Stimulated activated CD4-positive, alpha-beta T cell treated with anti-CD3 and anti-CD28 coated beads, Interleukin-15, amount 100 ng/mL, for 24 hours (primary cell): ENCODE measurements at regions not wholly inside any gene's neighbourhood (a gene's known extent, or its start where the extent isn't known, plus 50 kb on each side); places are given as distances from the start of the nearest gene placed in this dataset.

ENCODE experiments used
- DNase-seq: peaks from one replicate; pipeline ENCODE4 v3.0.0-alpha.2; 2020

DNA sequence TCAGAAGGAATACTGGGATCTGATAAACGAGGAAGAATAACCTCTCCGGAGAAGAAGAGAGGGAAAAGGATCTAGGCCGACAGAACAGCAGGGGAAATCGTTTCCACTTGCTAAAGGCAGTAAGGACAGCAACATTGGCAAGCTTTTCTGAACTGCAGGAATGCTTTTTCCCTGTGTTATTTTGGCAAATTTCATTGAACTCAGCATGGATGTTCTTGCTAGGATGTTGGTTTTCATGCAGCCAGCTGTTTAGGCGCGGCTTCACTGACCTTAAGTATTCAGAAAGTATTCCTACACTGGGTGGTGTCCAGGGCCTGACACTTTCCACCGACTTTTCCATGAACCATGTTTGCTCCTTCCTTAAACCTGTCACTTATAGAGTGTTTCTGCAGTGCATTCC lies 489.7 kb downstream of the CNTN3 start:
- no peak for DNase-seq

DNA sequence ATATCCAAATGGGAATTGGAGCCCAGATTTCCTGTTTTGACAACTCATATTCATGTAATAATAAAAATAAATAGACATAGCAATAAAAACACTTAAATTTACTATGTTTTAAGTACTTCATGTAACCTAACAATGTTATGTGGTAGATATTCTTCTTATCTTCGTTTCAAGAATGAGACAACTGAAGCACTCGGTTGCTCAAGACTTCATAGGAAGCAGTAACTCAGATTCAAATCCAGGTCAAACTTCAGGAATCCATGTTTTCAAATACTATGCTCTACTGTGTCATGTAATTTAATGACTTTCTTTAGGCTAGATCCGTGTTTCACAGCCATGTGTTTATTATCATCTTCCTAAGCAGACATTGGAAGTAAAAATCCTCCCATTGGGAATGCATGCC lies 492.2 kb downstream of the CNTN3 start:
- no peak for DNase-seq

DNA sequence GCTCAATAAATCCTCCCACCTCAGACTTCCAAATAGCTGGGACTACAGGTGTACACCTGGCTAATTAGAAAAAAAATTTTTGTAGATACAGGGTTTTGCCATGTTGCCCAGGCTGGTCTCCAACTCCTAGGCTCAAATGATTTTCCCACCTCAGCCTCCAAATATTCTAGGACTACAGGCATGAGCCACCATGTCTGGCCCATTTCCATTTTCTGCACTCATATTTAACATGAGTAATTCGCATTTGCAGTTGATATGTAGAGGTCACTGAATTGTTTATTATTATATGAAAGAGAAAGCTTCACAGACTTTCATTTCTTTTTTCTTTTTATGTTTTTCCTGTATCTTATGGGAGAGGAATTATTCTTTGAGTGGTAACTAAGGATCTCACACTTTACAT lies 492.7 kb downstream of the CNTN3 start:
- DNase-seq: no peak

DNA sequence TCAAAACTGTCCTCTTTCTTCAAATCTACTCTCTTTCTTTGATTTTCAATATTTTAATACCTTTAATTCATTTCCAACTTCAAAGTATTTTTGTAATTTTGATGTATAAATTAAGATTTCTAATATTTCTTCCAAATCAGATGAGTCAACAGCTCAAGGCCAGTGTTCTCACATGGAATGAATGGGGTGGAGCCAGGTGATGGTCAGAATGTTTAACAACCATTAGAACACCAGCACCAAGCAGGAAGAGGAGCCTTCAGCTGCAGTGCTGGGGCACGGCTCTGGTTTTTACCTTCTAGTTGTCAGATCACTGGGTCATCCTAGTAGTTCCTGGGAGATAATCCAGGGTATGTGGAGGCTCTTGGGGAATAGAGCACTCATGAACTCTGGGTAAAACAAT lies 494.5 kb upstream of the PDZRN3 start:
- DNase-seq: no peak

DNA sequence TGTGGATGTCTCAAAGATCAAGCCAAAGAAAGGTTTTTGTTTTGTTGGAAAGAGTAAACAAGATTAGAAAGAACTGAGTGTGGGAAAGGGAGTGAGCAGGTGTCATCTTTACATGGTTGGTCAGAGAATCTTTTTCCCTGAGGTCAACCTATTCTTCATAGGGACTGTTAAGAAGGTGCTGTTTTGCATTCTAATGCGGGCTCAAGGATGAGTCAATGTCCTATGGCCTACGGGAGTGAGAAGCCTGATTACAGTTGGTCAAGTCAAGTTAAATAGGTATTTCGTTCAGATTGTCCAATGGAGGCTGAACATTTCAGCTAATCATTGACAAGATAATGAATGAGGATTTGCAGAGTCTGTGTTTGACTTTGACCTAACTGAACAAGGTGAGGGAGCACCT lies 491.2 kb upstream of the PDZRN3 start:
- no peak for DNase-seq

DNA sequence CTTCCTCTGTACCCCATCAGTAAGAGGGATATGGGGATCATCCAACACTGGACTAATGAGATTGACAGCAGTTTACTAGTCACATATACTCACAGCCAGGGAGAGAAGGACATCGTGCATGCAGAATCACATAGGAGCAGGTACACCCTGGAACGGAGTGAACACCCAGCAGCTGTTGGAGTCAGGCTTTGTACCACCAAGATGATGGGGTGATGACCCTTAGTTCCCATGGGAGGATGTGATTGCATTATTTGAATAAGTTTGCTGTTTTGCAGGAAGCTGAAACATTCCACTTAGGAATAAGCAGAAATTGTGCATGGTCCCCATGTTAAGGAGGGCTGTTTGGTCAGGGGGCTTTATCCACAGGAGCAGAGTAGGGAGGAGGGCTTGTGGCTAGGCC lies 482.7 kb upstream of the PDZRN3 start:
- no peak for DNase-seq

DNA sequence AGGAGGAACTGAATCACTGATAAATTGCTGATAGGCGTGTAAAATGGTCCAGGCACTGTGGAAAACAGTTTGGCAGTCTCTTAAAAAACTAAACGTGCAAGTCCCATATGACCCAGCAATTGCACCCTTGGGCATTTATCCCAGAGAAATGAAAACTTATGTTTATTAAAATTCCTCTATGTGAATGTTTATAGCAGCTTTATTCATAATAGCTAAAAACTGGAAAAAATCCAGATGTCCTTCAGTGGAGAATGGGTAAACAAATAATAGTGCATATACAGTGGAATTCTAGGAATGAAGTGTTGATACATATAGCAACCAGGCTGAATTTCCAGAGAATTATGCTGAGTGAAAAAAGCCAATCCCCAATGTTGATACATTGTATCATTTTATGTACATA lies 482.2 kb upstream of the PDZRN3 start:
- no peak for DNase-seq

DNA sequence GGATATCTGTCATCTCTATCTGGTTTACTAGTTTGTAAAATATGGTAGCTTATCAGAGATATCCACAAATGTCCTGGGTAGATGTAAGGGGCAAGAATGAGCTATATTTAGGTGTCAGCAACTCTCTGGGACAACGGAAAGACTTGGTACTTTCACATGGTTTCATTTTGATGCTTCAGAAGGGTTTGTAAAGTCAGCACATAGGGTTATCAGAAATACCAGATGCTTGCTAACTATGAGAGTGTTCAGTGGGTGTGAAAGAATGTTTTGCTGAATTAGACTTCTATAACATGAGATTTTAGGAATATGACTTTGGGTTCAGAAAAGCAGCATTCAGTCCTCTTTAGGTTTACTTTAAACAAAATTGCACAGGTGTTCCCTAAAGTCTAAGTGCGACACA lies 466.5 kb upstream of the PDZRN3 start:
- no peak for DNase-seq

DNA sequence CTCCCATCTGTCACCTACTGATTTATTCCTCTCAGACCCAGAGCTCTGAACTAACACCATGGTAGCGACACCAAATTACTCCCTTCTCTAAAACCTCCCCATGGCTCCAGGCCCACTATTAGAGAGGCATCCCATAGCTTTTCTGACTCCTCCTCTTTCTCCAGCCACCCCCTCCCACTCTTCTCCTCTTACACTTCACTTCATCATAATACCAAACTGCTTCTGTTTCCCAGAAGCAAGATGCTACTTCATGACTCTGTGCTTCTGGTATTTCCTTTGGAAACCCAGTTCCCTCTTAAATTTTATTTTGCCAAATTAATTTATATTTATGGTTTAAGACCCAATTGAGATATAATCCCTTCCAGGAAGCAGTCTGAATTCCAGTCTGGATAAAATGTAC lies 465.1 kb upstream of the PDZRN3 start:
- DNase-seq: no peak

DNA sequence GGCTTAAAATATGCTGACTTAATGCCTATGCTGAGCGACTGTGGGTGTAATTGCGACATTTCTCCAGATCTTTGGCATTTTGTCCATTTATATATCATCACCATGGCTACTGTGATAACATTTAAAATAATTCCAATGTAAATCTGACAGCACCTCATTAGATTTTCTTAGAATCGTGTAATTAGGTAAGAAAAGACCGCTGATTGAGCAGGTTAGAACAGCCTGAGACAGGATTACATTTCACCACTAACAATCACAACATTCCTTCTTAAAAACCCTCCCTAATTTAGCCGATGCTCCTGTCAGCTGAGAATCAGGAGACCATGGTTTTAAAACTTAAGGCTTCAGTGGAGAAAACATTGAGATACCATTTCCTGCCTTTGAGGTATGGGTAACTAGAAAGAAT lies 455.3 kb upstream of the PDZRN3 start:
- DNase-seq: no peak

DNA sequence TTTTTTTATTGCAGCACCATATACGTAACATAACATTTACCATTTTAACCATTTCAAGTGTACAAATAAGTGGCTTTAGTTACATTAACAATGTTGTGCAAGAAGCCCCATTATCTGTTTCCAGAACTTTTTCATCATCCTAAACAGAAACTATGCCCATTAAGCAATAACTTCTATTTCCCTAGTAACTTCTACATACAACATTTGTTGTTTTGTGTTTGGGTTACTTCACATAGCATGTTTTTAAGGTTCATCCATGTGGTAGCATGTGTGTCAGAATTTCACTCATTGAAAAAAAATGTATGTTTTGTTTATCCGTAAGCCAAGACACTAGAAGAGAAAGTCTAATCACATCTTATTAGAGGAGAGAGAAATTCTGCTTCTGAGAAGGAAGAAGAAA lies 450.5 kb upstream of the PDZRN3 start:
- no peak for DNase-seq

DNA sequence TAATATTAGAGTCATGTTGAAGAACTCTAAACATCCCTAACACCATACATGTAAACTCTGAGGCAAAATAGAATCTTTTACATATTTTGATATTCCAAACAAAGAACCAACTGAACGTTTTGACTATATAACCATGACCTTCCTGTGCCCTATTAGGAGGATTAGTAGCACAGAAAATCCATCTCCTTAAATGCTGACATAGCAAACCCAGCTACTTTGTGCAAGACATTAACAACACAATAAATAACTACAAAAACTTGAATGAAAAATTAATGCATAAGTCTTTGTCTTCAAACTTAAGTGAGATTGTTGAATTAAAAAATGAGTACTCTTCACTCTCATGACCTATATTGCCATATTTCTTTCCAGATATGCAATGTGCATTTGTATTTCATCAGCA lies 450.0 kb upstream of the PDZRN3 start:
- no peak for DNase-seq

DNA sequence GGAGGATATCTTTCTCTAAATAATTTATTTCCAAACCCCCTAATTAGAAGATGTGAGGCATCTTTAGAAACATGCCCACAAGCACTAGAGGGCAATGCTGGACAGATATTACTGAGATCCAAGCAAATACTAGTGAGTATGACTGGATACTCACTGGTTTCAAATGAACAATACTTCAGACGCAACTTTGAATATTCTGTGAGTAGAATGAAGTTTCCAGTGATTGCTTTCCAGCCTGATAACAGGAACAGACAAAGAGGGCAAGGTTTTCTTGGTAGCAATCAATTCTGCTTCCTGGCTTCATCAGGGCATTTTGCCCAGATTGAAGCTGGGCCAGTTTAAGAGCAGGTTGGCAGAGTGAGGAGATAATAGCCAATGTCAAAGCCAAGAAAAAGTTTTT lies 442.6 kb upstream of the PDZRN3 start:
- no peak for DNase-seq

DNA sequence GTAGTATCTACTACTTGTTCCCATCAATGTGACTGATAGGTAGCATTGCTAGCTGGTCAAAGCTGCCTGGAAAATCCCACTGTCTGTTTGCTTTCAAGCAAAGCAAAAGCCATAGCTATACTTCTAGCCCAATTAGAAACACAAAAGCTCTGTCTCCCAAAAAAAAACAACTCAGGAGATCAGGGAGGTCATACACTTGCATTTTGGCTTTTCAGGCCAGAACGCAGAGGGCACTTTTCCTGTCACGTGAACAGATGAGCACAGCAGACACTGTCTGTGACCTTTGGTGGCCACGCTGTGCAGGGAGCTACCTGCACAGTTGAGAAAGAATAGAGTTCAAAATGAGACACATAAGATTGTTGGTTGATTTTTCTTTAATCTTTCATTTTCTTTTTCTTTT lies 441.7 kb upstream of the PDZRN3 start:
- DNase-seq: no peak

DNA sequence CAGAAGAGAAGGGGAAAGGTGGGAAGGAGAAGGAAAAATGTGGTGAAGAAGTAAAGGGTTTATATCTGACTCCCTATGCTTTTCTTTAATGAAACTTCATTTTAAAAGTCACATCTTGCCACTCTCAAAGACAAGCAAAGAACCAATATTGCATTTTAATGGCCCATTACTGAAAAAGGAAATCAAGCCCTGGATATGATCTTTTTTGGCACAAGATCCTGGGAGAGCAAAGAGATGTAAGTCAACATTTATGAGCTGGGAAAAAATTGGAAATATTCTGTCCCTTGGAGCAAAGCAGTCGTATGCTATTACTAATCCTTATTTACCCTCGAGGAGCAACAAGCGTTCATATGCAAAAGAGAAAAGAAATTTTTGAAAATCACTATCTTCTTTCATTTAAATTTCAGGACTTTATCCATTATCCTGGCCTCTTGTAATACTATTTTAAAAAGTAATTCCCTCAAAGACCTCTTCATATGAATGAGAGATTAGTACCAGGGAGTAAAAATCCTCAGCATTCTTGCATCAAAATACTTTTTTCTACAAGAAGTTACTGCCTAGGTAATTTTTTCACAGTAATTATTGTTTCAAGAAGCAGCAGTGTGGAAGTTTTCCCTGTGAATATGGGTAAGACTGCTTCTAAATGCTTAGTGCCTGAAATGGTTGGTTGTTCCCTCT lies 435.3 kb upstream of the PDZRN3 start:
- DNase-seq: no peak

DNA sequence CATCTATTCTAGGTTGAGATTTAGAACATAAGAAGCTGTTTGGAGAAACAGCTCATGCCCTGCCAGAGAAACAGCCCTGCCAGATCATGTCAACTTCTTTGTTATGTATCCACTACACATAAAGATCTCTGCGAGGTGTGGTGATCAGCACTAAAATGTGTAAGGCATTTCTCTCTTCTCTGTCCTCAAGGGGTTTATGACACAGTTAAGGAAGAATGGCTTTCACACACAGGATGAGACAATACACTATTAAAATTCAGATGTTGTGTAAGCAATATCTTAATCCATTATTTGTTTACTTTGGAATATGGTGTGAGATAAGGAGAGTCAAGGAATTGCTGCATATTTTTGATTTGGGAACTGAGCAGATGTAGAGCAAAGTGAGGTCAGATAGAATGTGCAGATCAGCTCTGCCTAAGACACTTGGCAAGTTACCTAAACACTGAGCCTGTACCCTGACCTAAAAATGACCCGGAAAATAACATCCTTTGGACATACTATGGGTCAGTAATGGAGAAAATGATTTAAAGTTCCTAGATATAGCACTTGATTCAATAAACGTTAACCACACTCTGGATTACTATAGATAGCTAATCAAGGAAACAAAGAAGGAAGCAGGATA lies 434.7 kb upstream of the PDZRN3 start:
- no peak for DNase-seq

DNA sequence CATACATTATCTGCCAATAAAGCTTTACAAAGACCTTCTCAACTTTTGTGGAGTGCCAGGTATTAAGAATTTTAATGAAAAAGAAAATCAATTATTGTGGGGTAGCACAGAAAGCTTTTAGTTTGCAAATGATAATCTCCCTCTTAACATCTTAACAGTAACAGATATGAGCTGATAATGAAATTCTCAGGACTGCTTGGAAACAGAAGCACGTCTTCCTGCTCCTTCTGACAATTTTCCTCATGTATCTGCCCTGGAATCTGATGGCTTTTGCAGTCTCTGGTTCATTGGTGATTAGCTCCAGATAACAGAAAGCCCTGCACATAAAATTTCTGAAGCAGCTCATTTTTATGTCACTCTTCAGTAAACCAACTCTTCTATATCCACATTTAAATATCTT lies 432.4 kb upstream of the PDZRN3 start:
- DNase-seq: no peak

DNA sequence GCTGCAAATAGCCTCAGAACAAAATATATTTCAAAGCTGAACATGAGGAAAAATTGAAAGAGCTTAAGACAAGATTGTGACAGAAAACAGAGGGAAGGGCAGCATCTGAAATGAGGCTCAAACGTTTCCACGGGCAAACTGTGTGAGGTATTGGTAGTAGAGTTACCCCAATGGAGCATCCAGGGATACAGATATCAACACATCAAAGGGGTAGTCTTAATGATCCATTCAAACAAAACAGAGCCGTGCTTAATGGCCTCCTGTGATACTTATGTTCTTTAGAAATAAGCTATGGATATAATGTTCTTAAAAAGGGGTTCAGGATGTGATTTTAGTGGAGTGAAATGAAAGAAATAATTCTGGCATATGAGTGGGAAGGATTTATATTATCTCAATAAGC lies 430.3 kb upstream of the PDZRN3 start:
- no peak for DNase-seq

DNA sequence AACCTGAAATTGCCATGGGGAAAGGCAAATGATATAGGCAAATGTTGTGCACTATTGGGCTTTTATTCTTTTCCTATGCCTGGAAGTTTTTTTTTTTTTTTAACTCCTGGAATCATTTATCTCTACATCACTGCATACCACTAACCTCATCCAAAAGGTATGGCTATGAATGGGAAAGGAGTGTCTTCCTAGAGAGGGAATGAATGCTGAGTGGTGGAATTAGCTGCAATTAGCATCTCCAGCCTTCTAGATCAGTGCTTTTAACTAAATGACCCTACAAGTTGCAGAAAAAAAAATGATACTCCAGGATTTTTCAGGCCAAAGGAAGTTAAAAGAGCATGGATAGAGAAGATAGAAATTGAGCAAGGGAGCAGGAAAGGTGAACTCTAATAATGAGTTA lies 429.8 kb upstream of the PDZRN3 start:
- DNase-seq: no peak

DNA sequence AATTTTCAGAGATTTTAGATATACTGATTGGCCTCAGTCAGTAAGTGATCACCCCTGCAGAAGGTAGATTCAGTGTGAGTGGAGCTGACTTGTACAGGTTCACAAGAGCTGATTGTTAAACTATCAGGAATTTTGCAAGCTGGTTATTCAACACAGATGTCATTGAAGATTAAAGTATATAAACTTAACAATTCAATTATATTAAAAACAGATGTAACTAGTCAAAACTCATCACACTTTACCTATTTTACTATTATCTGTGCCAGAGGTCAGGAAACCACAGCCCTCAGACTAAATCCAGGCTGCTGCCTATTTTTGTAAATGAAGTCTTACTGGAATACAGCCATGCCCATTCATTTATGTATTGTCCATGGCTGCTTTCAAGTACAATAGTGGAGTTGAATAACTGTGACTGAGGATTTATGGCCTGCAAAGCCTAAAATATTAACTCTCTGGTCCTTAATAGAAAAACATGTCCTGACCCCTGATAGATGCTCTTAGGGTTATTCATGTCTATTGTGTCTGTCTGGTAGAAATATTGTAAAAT lies 429.3 kb upstream of the PDZRN3 start:
- no peak for DNase-seq

DNA sequence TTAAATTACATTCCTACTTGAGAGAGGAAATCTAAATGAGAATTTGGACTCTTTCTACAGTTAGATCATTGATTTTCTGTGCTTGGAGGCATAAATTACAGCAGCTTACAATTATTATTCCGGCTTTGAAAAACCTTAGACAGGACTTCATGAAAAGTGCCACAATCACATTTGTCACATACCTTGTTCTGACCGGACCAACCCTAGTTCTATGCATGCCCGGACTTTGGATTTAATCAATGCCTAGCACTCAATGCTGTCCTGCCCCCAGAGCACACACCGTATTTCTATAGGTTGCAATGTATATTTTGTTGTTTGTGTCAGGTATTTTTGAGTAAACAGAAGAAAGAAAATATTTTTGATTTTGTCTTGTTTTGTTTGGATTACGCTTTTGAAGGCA lies 424.7 kb upstream of the PDZRN3 start:
- no peak for DNase-seq

DNA sequence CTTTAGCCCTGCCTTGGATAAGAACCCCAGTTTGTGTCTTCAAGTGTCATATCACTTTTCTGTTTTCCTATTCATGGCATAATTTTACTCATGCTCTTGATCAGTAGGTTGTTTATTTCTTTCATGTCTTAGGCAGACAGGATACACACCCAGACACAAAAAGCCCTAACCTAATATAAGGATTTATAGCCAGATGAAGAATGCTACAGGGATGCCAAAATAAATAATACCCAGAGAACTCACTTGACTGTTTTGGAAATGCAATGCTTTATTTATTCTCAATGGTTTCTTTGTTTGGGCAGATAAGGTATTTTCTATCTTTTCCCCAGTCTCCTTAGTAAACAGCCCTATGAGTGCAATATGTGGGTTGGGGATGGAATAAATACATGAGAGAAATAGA lies 424.0 kb upstream of the PDZRN3 start:
- DNase-seq: no peak

DNA sequence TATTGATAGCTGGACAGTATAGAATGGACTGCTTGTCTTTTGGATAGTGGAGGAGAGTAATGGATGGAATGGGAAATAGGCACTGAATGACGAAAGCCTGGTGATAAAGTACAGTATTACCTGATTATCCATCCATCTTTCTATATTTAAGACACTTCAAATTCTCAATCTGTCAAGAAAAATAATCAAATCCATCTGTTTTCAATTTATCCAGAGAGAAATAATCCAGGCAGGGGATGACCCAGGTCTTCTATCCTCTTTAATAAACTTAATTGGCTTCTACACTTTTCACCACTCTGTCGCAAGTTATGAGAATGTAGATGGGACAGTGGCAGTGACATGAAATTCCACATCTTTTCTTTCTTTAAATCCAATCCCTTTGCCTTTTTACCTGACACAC lies 420.3 kb upstream of the PDZRN3 start:
- DNase-seq: no peak

DNA sequence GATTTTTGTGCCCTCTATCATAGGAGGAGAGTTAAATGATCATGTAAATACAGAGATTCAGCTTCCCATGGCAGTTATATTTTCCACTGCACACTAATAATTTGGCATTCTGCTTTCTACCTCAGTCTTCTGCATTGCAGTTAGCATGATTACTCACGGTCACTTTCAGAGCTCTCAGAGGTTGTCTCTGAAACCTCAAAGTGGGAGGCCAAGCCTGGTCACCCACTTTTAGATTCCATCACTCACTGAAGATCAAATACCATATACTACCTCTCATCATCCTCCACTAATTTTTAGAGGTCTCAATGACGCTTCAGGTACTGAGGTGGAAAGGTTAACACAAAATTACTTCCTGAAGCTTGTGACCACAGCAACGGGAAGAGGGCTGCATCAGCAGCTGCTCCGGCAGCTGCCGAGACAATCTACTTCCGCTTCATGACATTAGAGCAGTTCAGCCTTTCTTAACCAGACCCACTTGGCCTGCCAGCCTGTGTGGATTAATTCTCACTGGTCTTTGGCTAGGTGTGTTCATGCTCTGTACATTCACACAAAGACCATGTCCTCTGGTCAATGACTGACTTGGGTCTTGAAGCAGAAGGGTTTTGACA lies 416.4 kb upstream of the PDZRN3 start:
- no peak for DNase-seq

DNA sequence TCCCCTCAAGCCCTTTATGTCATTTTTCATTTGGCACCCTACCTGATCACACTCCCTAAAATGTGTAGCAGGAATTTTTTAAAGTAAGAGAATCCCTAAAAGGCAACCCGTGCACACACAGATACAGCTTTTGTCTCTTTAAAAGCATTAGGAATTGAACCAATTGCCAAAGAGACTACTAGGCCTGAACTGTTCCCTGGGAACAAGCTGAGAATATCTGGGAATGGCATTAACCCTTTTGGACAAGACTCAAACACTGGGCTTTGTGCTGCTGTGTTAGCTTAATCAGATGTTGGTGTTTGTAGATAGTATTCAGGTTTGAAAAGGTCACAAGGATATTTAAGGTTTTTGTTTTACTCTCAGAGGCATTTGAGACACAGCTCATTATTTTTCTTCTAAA lies 414.4 kb upstream of the PDZRN3 start:
- DNase-seq: no peak
